Esophagus squamous epithelium (tissue), 4 donors: ENCODE measurements at regions not wholly inside any gene's neighbourhood (a gene's known extent, or its start where the extent isn't known, plus 50 kb on each side); places are given as distances from the start of the nearest gene placed in this dataset.

Experiments used
- CTCF ChIP-seq, 6 experiments: fragments of 450-650 bp in 4 of 6; fragments of 200-600 bp in 2 of 6; sonication (generic) in 2 of 6; IDR thresholded peaks; one replicate each; pipeline ENCODE4 v1.5.1; 2016 to 2019; ENCODE audit warnings: antibody characterized with exemption in 6 of 6, mild to moderate bottlenecking in 4 of 6, moderate library complexity in 4 of 6
- POLR2A ChIP-seq, 4 donors: fragments of 450-650 bp; IDR thresholded peaks; one replicate each; pipeline ENCODE4 v1.6.1; 2017; ENCODE audit warnings: antibody characterized with exemption in 4 of 4, mild to moderate bottlenecking in 4 of 4, moderate library complexity in 3 of 4

- TF ChIP-seq CTCF (IDR thresholded peaks at IDR 0.05) (no peak), POLR2A (IDR thresholded peaks at IDR 0.05) (no peak)
These were observed 399.9 kb upstream of the HSF2 start for GRCh38 chr6:121999456-122000065.
